H1 (cell line): ENCODE measurements at regions not wholly inside any gene's neighbourhood (a gene's known extent, or its start where the extent isn't known, plus 50 kb on each side); places are given as distances from the start of the nearest gene placed in this dataset.

Experiments
- CBX5 ChIP-seq: fragments of 300-800, 300-1000 bp; sonication (generic); IDR thresholded peaks from 2 replicates; pipeline ENCODE4 v1.7.1; 2016; ENCODE audit warnings: antibody characterized with exemption, low read length, low read depth

- no peak for TF ChIP-seq CBX5
These were observed 751.2 kb downstream of the JRKL start (continued) for GRCh38 chr11:97140885-97141494.
